IPS-18c (cell line): ENCODE measurements at regions not wholly inside any gene's neighbourhood (a gene's known extent, or its start where the extent isn't known, plus 50 kb on each side); places are given as distances from the start of the nearest gene placed in this dataset.
"Not testable (repeated sequence)": the region's sequence is repeated elsewhere in the genome, so short reads cannot be mapped to it uniquely, and the experiment has no call there.

Source experiments
- H3K4me3 ChIP-seq: 2 replicates; pipeline ENCODE4 v1.7.0; 2013; ENCODE audit warnings: low read depth, mild to moderate bottlenecking, low read length, moderate library complexity; ENCODE audit not compliant: insufficient read depth
- H3K9me3 ChIP-seq: one replicate; pipeline ENCODE4 v1.6.1; 2013; ENCODE audit warnings: mild to moderate bottlenecking, low read length, moderate library complexity; ENCODE audit not compliant: control insufficient read depth, insufficient read depth

DNA sequence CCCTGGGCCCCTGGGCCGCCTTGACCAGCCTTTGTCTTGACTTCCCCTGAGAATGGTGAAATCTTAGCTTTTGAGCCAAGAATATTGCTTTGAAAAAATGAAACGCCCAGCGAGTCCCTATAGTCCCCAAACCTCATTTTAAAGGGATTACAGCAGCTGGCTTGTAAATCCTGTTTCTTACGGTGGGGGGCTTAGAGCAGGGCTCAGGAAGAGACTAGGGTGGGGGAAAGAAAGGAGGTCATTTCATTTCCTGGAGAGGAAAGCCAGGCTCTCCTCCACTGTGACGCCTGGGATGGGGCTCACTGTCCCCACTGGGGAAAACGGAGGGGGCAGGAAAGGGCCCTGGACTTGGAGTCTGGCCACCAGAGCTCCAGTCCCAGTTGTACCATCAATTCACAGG lies 72.2 kb upstream of the ALX4 start:
- H3K9me3 ChIP-seq = no peaks in the 10 kb centered on the region
- H3K4me3 ChIP-seq = no peak overlapping the region

DNA sequence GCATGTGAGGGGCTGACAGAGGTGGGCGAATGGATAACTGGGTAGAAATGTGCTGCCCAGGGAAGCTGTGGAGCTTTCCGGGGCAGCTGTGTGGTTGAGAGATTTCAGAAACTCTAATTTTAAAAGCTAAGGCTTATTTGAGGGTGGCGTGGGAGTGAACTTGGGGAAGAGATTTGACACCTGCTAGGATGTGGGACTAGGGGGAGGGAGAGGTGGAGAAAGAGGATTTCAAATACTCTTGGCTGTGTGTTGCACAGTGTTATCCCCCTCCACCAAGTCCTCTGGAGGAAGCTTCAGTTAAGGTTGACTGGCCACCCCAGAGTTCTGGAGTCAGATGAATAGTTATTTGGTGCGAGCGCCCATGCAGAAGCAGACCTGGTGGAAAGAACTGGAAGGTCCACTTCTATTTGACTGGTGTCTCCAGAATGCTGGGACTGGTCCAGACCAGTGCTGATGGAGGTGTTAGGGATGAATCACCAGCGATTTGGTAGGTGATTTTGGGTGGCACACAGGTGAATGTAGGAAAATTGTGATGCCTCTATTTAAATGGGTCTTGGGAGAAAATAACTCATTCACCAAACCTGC lies 72.8 kb upstream of the ALX4 start:
- Histone ChIP-seq H3K4me3 (no peak overlapping the region), H3K9me3 (no peaks in the 10 kb centered on the region)

DNA sequence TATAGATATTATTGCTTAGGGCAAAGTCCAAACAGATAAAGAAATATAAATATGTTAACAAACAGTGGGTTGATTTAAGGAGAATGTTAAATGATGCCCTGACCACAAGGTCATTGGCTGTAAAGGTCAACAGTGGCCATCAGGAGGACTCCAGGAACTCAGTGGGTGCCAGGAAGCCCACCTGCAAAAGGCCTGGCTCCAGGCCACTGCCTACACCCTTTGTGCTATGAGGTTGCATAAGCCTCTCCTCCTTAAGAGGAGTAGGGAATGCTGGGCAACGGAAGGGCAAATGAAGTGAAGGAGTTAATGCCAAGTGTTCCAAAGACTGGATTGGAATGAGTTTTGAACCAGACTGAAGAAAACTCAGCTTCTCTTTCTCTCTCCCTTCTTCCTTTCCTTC lies 73.3 kb upstream of the ALX4 start:
- Histone ChIP-seq H3K4me3 (no peak overlapping the region), H3K9me3 (no peaks in the 10 kb centered on the region)

DNA sequence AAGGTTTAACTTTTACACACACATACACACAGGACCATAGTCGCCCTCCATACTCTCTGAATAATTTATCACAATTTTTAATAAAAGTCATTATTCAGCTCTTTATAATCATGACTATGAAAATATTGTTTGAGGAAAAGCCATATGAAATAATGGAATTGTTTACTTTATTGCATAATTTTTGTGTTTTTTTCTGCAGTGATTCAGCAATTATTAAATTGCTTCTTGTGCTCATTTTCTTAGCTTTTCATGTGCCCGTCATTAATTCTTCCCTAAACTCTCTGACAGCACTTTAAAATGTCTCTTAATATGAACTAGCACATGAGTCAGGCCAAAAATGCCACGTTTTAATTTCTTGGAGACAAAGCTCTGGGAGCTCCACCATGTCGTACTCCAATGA lies 77.5 kb upstream of the ALX4 start:
- Histone ChIP-seq H3K4me3 (no peak overlapping the region), H3K9me3 (no peaks in the 10 kb centered on the region)

DNA sequence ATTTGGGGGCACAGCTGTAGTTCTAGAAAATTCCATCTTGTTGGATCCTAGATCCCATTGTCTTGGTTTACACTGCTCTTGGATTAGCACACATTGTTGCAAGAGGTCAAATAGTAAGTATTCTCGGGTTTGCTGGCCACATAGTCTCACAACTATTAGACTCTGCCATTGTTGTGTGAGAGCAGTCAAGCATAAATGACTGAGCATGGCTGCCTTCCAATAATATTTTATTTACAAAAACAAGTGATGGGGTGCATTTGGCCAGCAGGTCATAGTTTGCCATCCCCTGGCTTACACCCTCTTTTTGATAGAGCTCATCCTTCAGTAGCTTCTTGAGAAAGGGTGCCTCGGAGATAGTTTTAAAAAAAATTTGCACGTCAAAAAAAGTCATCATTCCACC lies 77.9 kb upstream of the ALX4 start:
- no peaks in the 10 kb centered on the region for H3K9me3 ChIP-seq
- no peak overlapping the region for H3K4me3 ChIP-seq

DNA sequence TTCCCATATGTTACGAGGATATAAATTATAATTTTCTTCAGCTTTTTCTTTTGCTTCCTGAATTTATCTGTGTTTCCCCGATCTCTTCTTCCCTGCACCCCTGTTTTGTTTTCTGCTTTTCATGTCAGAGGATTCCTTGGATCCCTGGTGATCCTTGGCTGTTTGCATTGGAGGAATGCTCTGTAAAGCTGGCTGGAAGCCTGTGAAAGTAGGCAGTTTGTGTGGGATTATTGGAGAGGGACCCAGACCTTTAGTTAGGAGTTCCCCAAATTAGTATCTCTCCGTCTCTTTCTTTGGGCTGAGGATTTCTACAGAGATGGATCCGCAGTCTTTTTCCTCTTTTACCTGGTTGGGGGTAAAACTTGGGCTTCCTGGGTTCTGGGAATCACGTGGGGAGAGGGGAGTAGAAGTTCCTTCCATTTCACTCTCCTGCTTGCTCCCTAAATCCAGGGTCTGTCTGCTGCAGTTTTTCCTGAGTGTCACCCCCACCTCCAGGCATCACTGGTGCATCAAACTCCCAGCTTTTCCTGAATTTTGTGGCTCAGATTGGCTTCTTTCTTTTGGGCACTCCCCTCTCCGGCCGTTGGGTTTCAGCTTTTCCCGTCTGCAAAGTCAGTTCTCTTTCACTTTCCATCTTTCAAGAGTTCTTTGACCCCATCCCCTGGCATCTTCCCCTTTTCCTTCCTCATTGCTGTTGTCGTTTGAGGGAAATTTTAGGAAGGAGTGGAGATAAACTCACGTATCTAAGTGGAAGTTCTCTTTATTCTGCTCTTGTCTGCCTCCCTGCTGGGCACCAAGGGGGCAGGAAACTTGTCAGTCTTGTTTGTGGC lies 79.1 kb upstream of the ALX4 start:
- Histone ChIP-seq H3K4me3 (no peak overlapping the region), H3K9me3 (no peaks in the 10 kb centered on the region)

DNA sequence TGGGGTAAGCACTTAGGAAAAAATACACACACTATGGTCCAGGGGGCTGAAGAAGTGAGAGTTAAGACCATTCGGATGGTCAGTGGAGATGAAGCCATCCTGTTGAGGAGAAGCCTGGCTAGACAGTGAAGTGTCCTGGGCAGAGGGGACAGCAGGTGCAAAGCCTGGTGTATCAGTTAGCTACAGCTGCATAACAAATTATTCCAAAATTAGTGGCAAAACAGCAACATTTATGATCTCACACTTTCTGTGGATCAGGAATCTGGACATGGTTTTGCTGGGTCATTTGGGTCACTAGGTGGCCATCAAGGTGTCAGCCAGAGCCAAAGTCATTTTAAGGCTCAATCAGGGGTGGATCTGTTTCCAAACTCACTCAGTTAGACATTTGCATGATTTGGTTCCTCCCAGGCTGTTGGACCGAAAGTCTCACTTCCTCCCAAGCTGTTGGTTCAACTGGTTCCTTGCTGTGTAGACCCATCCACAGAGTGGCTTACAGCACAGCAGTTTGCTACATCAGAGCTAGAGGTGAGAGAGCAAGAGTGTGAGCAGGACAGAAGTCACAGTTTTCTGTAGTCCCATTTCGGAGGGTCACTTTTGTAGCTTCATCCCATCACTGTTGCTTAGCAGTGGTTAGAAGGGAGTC lies 80.1 kb upstream of the ALX4 start:
- H3K4me3 ChIP-seq = no peak overlapping the region

DNA sequence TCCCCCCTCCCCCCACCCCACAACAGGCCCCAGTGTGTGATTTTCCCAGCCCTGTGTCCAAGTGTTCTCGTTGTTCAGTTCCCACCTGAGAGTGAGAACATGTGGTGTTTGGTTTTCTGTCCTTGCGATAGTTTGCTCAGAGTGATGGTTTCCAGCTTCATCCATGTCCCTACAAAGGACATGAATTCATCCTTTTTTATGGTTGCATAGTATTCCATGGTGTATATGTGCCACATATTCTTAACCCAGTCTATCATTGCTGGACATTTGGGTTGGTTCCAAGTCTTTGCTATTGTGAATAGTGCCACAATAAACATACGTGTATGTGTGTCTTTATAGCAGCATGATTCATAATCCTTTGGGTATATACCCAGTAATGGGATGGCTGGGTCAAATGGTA lies 81.1 kb upstream of the ALX4 start:
- not testable (repeated sequence) for H3K4me3 ChIP-seq, H3K9me3 ChIP-seq

More for the DNA sequence above, 80.1 kb upstream of the ALX4 start:
- H3K9me3 ChIP-seq = no peaks in the 10 kb centered on the region

DNA sequence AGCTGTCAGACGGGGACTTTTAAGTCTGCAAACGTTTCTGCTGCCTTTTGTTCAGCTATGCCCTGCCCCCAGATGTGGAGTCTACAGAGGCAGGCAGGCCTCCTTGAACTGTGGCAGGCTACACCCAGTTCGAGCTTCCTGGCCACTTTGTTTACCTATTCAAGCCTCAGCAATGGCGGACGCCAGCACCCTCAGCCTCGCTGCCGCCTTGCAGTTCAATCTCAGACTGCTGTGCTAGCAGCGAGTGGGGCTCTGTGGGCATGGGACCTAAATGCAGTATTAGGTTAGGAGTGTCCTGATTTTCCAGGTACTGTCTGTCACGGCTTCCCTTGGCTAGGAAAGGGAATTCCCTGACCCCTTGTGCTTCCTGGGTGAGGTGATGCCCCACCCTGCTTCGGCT lies 86.8 kb upstream of the ALX4 start:
- not testable (repeated sequence) for H3K9me3 ChIP-seq, H3K4me3 ChIP-seq

DNA sequence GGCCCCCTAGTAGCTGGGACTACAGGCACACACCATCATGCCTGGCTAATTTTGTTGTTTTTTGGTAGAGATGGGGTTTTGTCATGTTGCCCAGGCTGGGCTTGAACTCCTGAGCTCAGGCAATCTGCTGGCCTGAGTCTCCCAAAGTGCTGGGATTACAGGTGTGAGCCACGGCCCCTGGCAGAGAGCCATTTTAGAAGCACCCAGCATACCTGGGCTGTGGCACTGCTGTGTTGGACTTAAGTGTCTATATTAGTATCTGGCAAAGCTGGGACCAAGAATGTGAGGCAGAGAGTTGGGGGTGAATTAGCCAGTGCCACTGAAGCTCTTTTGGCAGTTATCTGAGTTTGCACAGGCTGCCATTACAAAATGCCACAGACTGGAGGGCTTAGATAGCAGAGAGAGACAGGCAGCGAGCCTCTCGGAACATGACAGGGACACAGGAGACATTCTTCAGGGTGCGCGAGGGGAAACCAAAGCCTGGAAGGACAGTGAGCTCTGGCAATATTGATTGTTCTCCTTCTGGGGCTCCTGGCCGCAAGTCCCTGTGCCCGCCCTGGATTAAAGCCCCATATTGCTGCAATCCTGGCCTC lies 87.7 kb upstream of the ALX4 start:
- no peaks in the 10 kb centered on the region for H3K9me3 ChIP-seq
- H3K4me3 ChIP-seq = no peak overlapping the region

DNA sequence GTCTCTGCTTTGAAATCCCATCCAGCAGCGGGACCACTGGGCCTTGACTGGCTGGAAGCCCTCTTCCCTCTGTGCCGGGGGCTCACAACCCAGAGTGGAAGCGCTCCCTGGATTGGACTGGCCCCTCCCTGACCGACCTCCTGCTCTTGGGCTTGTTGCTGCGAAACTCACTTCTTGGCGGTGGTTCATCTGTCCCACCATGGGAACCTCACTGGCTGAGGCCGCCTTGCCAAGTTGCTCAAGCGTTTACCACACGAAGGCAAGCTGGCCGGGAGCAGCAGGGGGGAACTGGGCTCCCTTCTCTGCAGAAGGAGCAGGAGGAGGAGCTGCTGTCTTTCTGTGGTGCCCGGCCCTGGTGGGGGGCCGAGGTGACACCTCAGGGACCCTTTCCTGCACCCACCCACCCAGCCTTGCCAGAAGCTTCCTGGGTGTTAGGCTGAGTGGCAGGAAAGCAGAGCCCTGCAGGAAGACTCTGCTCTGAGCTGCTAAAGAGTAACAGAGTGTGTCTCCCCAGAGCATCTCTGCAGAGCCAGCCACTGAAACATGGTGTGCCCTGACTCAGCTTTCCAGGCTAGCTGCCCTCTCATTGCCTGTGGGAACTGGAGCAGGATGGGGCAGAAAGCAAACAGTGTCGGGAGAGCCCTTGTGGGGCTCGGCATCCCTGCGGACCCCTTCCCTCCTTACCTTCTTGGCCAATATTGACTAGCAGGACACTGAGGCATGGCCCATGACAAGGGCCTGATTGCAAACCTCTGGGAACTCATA lies 88.5 kb upstream of the ALX4 start:
- Histone ChIP-seq H3K4me3 (no peak overlapping the region), H3K9me3 (no peaks in the 10 kb centered on the region)

DNA sequence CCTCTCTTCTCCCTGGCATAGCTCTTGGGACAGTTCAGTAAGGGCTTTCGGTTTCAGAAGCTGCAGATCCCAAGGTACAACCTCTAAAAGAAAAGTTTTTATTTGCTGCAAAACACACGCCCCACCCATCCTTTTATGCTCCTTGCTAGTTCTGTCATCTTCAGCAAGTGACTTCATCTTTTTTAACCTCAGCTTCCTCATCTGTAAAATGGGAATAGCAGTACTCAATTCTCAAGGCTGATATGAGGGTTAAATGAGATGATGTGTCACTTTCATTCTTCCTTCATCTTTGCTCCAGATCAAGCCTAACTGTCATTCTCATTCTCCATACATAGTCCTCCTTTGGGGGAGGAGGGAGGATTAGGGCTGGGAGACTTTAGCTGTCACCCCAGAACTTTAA lies 90.0 kb upstream of the ALX4 start:
- no peak overlapping the region for H3K4me3 ChIP-seq
- H3K9me3 ChIP-seq = no peaks in the 10 kb centered on the region

DNA sequence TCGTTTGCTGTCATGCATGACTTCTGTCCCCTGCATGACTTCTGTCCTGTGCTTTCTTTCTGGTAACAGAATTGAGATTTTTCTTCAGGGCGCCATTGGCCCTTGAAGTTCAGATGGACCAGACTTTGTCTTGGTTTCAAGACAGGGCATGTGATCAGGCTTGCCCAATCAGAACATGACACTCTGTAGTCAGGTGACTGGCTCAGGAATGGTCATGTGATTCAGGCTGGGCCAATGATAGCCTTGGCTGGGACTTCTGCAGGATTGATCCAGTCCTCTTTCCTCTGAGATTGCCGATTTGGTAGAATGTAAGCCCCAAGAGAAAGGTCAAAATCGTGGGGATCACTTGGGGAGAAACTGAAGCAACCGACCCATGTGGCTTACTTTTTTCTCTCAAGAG lies 90.5 kb upstream of the ALX4 start:
- Histone ChIP-seq H3K4me3 (no peak overlapping the region), H3K9me3 (no peaks in the 10 kb centered on the region)

DNA sequence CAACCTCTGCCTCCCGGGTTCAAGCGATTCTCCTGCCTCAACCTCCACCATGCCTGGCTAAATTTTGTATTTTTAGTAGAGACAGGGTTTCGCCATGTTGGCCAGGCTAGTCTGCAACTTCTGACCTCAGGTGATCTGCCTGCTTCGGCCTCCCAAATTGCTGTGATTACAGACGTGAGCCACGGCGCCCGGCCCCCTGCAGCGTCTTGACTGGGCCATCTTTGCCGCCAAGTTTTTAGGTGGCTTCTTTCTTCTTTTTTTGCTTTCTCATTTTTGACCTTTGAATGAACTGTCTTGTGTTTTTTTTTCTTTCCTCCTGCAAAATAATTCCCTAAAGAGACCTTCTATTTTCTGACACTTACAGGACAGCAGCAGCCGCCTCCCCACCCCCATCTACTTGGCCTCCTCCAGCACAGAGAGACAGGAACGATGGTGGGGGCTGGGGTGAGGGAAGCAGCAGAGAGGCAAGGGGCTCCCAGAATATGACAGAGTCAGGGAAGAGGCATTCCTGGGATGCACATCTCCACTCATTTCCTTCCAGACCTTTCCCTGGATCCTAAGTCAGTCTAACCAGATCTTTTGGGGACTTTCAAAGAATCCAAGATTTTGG lies 92.6 kb upstream of the ALX4 start:
- no peak overlapping the region for H3K4me3 ChIP-seq
- no peaks in the 10 kb centered on the region for H3K9me3 ChIP-seq

DNA sequence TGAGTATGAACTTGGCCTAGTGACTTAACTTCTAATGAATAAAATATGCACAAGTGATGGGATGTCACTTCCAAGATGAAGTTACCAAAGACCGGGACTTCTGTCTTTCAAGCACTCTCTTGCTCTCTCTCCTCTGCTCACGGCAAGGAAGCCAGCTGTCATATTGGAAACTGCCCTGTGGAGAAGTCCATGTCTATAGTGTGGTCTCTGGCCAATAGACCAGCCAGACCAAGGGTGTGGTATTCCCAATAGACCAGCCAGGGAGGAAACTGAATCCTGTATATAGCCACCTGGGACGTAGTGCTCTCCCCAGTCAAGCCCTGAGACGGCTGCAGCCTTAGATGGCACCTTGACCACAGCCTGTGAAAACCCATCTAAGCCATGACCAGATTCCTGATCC lies 93.2 kb upstream of the ALX4 start:
- no peaks in the 10 kb centered on the region for H3K9me3 ChIP-seq

DNA sequence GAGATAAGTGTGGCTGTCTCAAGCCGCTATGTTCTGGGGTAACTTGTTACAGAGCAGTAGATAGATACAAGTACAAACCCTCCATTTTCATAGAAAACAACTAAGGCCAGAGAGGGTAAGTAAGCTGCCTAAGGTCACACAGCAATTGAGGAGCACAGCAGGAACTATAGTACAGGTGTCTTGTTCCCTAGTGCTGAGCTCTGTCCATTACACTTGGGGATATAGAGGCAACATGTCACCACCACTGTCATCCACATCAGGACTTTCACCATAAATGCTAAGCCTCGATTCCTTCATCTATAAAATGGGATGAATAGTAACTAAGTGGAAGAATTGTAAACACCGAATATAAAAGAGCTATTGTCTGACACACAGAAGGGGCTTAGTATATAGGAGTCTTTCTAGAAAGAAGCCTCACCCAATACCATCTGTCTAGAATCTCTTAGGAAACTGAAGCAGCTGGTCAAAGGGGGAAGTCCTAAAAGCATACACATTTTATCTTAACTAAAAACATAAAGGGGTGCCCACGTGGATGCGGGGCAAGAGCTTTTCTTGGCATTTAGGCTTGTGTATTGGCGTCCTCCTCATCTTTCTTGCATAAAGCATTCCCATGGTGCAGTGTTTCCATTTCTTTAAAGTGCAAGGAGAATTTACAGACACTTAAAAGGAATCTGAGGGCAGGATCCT lies 93.8 kb upstream of the ALX4 start:
- H3K9me3 ChIP-seq = no peaks in the 10 kb centered on the region
- no peak overlapping the region for H3K4me3 ChIP-seq

More for the DNA sequence above, 93.2 kb upstream of the ALX4 start:
- no peak overlapping the region for H3K4me3 ChIP-seq

DNA sequence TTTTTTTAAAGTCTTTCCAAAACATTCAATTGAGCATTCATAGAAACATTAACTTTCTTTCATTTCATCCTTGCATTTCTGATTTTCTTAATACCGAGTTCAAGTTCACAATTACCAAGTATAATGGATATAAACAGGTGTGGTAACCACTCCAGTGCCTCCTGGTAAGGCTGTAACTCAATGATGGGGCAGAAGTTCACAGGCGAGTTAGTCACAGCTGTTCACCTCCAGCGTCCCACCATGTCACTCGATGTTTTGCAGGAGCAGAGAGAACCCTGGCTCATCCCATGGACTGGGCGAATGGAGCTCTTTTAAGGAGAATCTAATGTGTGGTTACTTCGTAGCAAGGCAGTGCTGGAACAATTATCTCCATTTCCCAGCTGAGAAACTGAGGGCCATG lies 94.4 kb upstream of the ALX4 start:
- H3K9me3 ChIP-seq = no peaks in the 10 kb centered on the region
- no peak overlapping the region for H3K4me3 ChIP-seq
